ENCODE measurements at regions not wholly inside any gene's neighbourhood (a gene's known extent, or its start where the extent isn't known, plus 50 kb on each side); places are given as distances from the start of the nearest gene placed in this dataset.

DNA sequence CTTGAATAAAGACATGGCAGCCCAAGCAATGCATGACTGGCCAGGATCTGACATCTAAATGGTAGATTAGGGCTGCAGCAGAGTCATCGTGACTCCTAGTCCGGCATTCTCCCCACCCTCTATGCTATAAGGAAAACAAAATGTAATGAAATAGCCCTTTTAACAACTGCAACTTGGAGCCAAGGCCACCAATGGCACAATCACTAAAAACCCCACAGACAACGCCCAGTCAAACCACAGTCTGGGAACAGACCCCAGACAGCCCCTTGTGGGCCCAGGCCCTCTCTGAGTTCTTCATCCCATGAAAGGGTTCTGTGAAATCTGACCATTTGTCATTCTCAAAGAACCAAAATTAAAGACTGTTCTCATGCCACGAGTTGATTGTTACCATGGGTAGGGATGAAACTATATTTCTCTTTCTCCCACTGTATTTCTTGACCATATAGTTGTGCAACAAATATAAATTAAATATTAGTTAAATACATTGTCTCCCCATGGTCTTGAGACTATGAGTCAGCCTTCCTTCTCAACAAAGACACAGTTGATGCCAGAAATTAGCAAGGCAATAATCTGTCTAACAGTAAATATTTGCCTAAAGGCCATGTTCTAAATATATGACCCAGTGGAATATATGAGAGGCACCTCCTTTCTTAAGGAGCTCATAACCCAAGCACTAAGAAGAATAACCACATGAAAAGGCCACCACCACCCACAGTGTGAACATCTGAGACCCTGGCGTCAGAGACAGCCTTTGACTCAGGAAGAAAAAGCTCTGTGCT is 85.6 kb upstream of the SSTR4 start:
- H3K27ac ChIP-seq (ENCODE audit: insufficient read depth, low read depth, low read length), result no peak overlapping the region
- peaks cover 0 to 5% of the 10 kb centered on the region in 2 experiments for H3K27me3 ChIP-seq (ENCODE audit: control insufficient read depth in 2 of 2, insufficient read depth in 2 of 2, low read length in 2 of 2)
- H3K9me1 ChIP-seq (replicated peaks; ENCODE audit: control insufficient read depth, extremely low read depth, insufficient read depth, low read length), result no peaks in the 10 kb centered on the region
- no peaks in the 10 kb centered on the region for H4K20me1 ChIP-seq (replicated peaks; ENCODE audit: control insufficient read depth, extremely low read depth, insufficient read depth, low read length)
- H3K9ac ChIP-seq (replicated peaks; ENCODE audit: extremely low read depth, insufficient read depth, low read length), result no peak overlapping the region
- intact Hi-C loops (cut with micrococcal nuclease) (no loop called here), dilution Hi-C loops (cut with MboI; ENCODE audit: extremely low pct_ligation_motif_present, low sequenced_read_pairs) (no loop called here)
- no TSS peak for BruUV-seq (replicated peaks)
- no peaks in the 10 kb centered on the region for H3K9me3 ChIP-seq (replicated peaks; ENCODE audit: control insufficient read depth, insufficient read depth, low read length)
- no peaks in the 10 kb centered on the region for H3K4me1 ChIP-seq (ENCODE audit: control insufficient read depth, extremely low read depth, insufficient read depth, low read length)
- H2AFZ ChIP-seq (ENCODE audit: low read depth, low read length), result no peak overlapping the region
- no peaks in the 10 kb centered on the region for H3K36me3 ChIP-seq (ENCODE audit: control insufficient read depth in 2 of 2, extremely low read depth in 1 of 2, insufficient read depth in 2 of 2, low read length in 2 of 2)
- no peak overlapping the region for H3K4me3 ChIP-seq (replicated peaks in 1 of 3; ENCODE audit: insufficient read depth in 1 of 3, low read depth in 1 of 3, low read length in 3 of 3)
- TF ChIP-seq FOS (IDR thresholded peaks at IDR 0.05; ENCODE audit: borderline replicate concordance, insufficient read depth, low read length) (peak; percentile 64), EZH2 (IDR thresholded peaks at IDR 0.05; ENCODE audit: borderline replicate concordance, low read depth, low read length, severe bottlenecking) (no peak)
- no peaks in the 10 kb centered on the region for H3K79me2 ChIP-seq (ENCODE audit: control insufficient read depth, insufficient read depth, low read length)
- CTCF ChIA-PET, result interaction anchor here (1.3 to 2.4 kb wide), 3 partner anchors 10 to 259 kb away, joined by 3 to 15 read pairs (median 5); no protein-coding TSS in a partner anchor
- FAIRE-seq (no peak), DNase-seq (ENCODE audit: low read depth, low spot score) (peak; percentile 35)
- no peak overlapping the region for H3K4me2 ChIP-seq (ENCODE audit: insufficient read depth, low read length)
- POLR2A ChIA-PET, result no interaction called here

DNA sequence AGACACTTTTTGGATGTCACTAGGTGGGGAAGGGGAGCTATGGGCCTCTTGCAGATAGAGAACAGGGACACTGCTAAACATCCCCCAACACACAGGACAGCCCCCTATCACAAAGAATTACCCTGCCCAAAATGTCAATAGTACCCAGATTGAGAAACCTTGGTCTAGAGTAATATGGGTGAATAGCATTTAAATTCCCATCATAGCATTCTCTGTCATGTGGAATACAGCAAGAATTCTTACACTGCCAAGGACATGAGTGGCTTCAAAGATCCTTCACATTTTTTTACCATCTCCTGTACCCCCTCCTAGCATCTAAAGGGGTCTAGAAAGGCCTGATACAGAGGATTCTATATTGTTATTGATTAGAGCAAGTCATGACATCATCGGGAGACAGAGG is 83.1 kb upstream of the SSTR4 start:
- ChIA-PET CTCF (interaction anchor here (0.9 kb wide), 1 partner anchor 23 kb away, joined by 3 read pairs; no protein-coding TSS in a partner anchor), POLR2A (no interaction called here)
- Histone ChIP-seq H3K9me1 (replicated peaks; ENCODE audit: control insufficient read depth, extremely low read depth, insufficient read depth, low read length) (no peaks in the 10 kb centered on the region), H3K27ac (ENCODE audit: insufficient read depth, low read depth, low read length) (no peak overlapping the region), H3K27me3 (ENCODE audit: control insufficient read depth in 2 of 2, insufficient read depth in 2 of 2, low read length in 2 of 2) (peaks cover 0 to 4% of the 10 kb centered on the region in 2 experiments), H2AFZ (ENCODE audit: low read depth, low read length) (no peak overlapping the region), H3K79me2 (ENCODE audit: control insufficient read depth, insufficient read depth, low read length) (no peaks in the 10 kb centered on the region), H3K9ac (replicated peaks; ENCODE audit: extremely low read depth, insufficient read depth, low read length) (no peak overlapping the region), H3K36me3 (ENCODE audit: control insufficient read depth in 2 of 2, extremely low read depth in 1 of 2, insufficient read depth in 2 of 2, low read length in 2 of 2) (no peaks in the 10 kb centered on the region), H3K4me2 (ENCODE audit: insufficient read depth, low read length) (no peak overlapping the region), H3K9me3 (replicated peaks; ENCODE audit: control insufficient read depth, insufficient read depth, low read length) (no peaks in the 10 kb centered on the region), H3K4me1 (ENCODE audit: control insufficient read depth, extremely low read depth, insufficient read depth, low read length) (no peaks in the 10 kb centered on the region), H3K4me3 (replicated peaks in 1 of 3; ENCODE audit: insufficient read depth in 1 of 3, low read depth in 1 of 3, low read length in 3 of 3) (no peak overlapping the region), H4K20me1 (replicated peaks; ENCODE audit: control insufficient read depth, extremely low read depth, insufficient read depth, low read length) (no peaks in the 10 kb centered on the region)
- no TSS peak for BruUV-seq (replicated peaks)
- dilution Hi-C loops (cut with MboI; ENCODE audit: extremely low pct_ligation_motif_present, low sequenced_read_pairs) (no loop called here), intact Hi-C loops (cut with micrococcal nuclease) (no loop called here)
- FAIRE-seq (no peak), DNase-seq (ENCODE audit: low read depth, low spot score) (no peak)
- no peak for TF ChIP-seq POLR2A (IDR thresholded peaks at IDR 0.05; ENCODE audit: low read depth, low read length)

Data from endothelial cell of umbilical vein (primary cell).